ENCODE measurements at regions not wholly inside any gene's neighbourhood (a gene's known extent, or its start where the extent isn't known, plus 50 kb on each side); places are given as distances from the start of the nearest gene placed in this dataset.

GRCh38 chrX:26070882-26071281 is 67.3 kb upstream of the MAGEB18 start:
- TF ChIP-seq TP53 (CRISPR knock-in tag; IDR thresholded peaks at IDR 0.05) (no peak), CTCF (IDR thresholded peaks at IDR 0.05) (no peak), SREBF2 (IDR thresholded peaks at IDR 0.05) (no peak), HDAC2 (IDR thresholded peaks at IDR 0.05) (no peak), EHF (CRISPR knock-in tag; IDR thresholded peaks at IDR 0.05) (no peak), TFCP2L1 (CRISPR knock-in tag; IDR thresholded peaks at IDR 0.05) (no peak), SMC3 (IDR thresholded peaks at IDR 0.05) (no peak), ESRRA (IDR thresholded peaks at IDR 0.05; ENCODE audit: borderline replicate concordance, low read length) (no peak), ZC3H11A (IDR thresholded peaks at IDR 0.05) (no peak), RFX5 (IDR thresholded peaks at IDR 0.05) (no peak), USF2 (IDR thresholded peaks at IDR 0.05) (no peak), POLR2A (IDR thresholded peaks at IDR 0.05; ENCODE audit: low read length) (no peak)
